Ovary (tissue), 3 donors: ENCODE measurements at regions not wholly inside any gene's neighbourhood (a gene's known extent, or its start where the extent isn't known, plus 50 kb on each side); places are given as distances from the start of the nearest gene placed in this dataset.

Experiments
- POLR2A ChIP-seq: fragments of 450-650 bp; IDR thresholded peaks from one replicate; pipeline ENCODE4 v1.6.1; 2017; ENCODE audit warnings: antibody characterized with exemption, mild to moderate bottlenecking, moderate library complexity
- TF ChIP-seq, protein P1 (sequence below), 3 donors: fragments of 450-650 bp in 2 of 3; fragments of 200-600 bp in 1 of 3; IDR thresholded peaks; one replicate each; pipeline versions ENCODE4 v1.5.1 to v1.8.0; 2016 to 2022; ENCODE audit warnings: antibody characterized with exemption in 3 of 3, mild to moderate bottlenecking in 1 of 3
- donor health status: DM: no; HTN: no; CAD: no.

DNA sequence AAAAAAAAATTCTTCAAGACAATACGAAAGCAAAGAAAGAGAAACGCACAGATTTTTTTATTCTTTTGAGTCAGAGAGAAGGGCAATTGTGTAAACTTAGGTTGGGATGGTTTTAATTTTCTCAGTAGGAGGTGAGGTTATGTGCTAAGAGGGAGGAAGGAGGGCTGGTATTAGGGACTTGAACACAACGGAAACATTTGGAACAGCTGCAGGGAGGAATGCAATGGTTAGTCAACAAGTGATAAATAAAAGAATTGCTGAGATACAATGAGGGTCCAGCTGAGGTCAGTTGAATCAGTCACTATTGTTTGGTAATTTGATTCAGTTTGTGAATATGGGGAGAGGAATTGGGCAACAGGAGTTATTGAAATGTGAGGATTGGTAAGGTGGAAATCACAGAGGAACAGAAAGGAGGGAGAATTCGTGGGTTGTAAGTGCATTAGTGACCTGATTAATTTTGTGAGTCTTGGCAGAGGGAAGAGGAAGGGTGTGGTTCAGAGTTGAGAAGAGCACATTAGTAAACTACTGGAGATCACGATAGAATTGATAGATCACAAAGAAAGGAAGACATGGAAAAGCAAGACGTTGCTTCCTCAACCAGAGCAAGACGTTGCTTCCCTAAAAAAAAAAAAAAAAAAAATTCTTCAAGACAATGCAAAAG, 499.5 kb upstream of the SPRY2 start:
- TF ChIP-seq, protein P1, sequence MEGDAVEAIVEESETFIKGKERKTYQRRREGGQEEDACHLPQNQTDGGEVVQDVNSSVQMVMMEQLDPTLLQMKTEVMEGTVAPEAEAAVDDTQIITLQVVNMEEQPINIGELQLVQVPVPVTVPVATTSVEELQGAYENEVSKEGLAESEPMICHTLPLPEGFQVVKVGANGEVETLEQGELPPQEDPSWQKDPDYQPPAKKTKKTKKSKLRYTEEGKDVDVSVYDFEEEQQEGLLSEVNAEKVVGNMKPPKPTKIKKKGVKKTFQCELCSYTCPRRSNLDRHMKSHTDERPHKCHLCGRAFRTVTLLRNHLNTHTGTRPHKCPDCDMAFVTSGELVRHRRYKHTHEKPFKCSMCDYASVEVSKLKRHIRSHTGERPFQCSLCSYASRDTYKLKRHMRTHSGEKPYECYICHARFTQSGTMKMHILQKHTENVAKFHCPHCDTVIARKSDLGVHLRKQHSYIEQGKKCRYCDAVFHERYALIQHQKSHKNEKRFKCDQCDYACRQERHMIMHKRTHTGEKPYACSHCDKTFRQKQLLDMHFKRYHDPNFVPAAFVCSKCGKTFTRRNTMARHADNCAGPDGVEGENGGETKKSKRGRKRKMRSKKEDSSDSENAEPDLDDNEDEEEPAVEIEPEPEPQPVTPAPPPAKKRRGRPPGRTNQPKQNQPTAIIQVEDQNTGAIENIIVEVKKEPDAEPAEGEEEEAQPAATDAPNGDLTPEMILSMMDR (IDR thresholded peaks at IDR 0.05): no peak
- no peak for TF ChIP-seq POLR2A
